Ovary (tissue), 7 donors: ENCODE measurements at regions not wholly inside any gene's neighbourhood (a gene's known extent, or its start where the extent isn't known, plus 50 kb on each side); places are given as distances from the start of the nearest gene placed in this dataset.

Source experiments
- DNase-seq, 5 donors: peaks; one replicate each; pipeline ENCODE4 v3.0.0-alpha.2; 2019 to 2020
- H3K27ac ChIP-seq, 2 donors: fragments of 200-600 bp; one replicate each; pipeline versions ENCODE4 v1.5.1 to v1.8.0; 2019 to 2022
- H3K27me3 ChIP-seq: fragments of 200-600 bp; one replicate; pipeline ENCODE4 v1.8.0; 2022
- H3K36me3 ChIP-seq: fragments of 200-600 bp; sonication (generic); one replicate; pipeline ENCODE4 v1.5.1; 2019
- H3K4me1 ChIP-seq: one replicate; pipeline ENCODE4 v1.8.1; 2013; ENCODE audit warnings: mild to moderate bottlenecking, moderate library complexity; ENCODE audit not compliant: insufficient read depth
- H3K4me3 ChIP-seq: fragments of 200-600 bp; sonication (generic); one replicate; pipeline ENCODE4 v1.5.1; 2017
- H3K9me3 ChIP-seq, 2 donors: fragments of 200-600 bp in 1 of 2; sonication (generic) in 1 of 2; one replicate each; pipeline versions ENCODE4 v1.5.1 to v1.8.1; 2013 to 2019; ENCODE audit warnings: mild to moderate bottlenecking in 1 of 2, moderate library complexity in 1 of 2
- EP300 ChIP-seq: sonication (generic); formaldehyde crosslinking; IDR thresholded peaks from one replicate; pipeline ENCODE4 v1.6.1; 2017; ENCODE audit warnings: antibody characterized with exemption
- POLR2A ChIP-seq: fragments of 450-650 bp; IDR thresholded peaks from one replicate; pipeline ENCODE4 v1.6.1; 2017; ENCODE audit warnings: antibody characterized with exemption, mild to moderate bottlenecking, moderate library complexity
- WGBS, 3 donors: extraction: QIAGEN DNeasy Blood & Tissue Kit in 1 of 3; methylation state at CpG; one replicate each; pipeline versions ENCODE4 v1.1.5 to v1.1.7; 2013 to 2017; 5-methylcytosine and 5-hydroxymethylcytosine counted together
- intact Hi-C, 4 donors: fragments of 100-400 bp; cut with DNase I; formaldehyde crosslinking; loops; one replicate each; pipeline versions ENCODE4 v1.11.0 to v1.15.1; 2022 to 2023
- TF ChIP-seq, protein P1 (sequence below), 3 donors: fragments of 450-650 bp in 2 of 3; fragments of 200-600 bp in 1 of 3; IDR thresholded peaks; one replicate each; pipeline versions ENCODE4 v1.5.1 to v1.8.0; 2016 to 2022; ENCODE audit warnings: antibody characterized with exemption in 3 of 3, mild to moderate bottlenecking in 1 of 3
- donor health status: DM: no; HTN: no; CAD: no; lungs with moderate emphysema.
- donor health status: DM: no; HTN: no; CAD: no.
- donor health status: Bipolar disorder and iron deficiency.
- donor health status: DM: no; HTN: no; CAD: no.
- donor health status: DM: yes; HTN: yes; CAD: no.

DNA sequence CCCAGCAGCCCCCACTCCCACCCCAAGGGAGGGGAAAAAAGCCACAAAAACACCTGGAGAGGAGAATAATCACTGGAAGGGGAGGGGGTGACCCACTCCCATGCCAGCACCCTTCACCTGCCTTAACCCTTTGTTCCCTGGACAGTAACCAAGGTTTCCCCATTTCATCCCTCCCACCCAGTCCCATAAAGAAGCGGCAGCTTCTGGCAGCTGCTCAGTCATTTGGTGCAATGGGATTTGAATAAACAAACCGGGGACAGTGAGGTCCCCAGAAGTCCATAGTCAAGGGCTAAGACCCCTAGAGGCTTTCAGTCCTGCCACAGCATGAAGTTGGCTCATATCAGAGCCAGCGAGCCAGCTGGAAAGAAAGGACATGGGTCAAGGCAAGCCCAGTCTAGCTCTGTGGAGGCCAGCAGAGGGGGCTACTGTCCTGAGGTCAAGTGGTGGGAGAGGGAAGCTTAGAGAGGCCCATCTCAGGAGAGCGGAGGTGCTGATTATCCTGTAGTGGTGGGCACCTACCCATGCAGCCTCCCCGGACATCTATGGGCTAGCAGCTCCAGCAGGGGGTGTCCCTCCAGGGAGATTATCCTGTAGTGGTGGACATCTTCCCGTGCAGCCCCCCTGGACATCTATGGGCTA, 58.9 kb upstream of the LBX1 start:
- peaks cover 3% of the 10 kb centered on the region for H3K4me1 ChIP-seq
- intact Hi-C loops, result no loop called here
- no peak overlapping the region for H3K4me3 ChIP-seq
- no peaks in the 10 kb centered on the region for H3K27me3 ChIP-seq
- no peak for TF ChIP-seq EP300
- no peak for TF ChIP-seq POLR2A
- TF ChIP-seq, protein P1, sequence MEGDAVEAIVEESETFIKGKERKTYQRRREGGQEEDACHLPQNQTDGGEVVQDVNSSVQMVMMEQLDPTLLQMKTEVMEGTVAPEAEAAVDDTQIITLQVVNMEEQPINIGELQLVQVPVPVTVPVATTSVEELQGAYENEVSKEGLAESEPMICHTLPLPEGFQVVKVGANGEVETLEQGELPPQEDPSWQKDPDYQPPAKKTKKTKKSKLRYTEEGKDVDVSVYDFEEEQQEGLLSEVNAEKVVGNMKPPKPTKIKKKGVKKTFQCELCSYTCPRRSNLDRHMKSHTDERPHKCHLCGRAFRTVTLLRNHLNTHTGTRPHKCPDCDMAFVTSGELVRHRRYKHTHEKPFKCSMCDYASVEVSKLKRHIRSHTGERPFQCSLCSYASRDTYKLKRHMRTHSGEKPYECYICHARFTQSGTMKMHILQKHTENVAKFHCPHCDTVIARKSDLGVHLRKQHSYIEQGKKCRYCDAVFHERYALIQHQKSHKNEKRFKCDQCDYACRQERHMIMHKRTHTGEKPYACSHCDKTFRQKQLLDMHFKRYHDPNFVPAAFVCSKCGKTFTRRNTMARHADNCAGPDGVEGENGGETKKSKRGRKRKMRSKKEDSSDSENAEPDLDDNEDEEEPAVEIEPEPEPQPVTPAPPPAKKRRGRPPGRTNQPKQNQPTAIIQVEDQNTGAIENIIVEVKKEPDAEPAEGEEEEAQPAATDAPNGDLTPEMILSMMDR (IDR thresholded peaks at IDR 0.05), result no peak
- no peaks in the 10 kb centered on the region for H3K36me3 ChIP-seq
- 57 to 69% (median 60%) methylated on average over 6 of the region's 6 CpGs for WGBS, 3 donors
- H3K27ac ChIP-seq, result no peak overlapping the region
- peak in 1 of 5 donors; percentile 26 for DNase-seq
- H3K9me3 ChIP-seq, result no peaks in the 10 kb centered on the region

DNA sequence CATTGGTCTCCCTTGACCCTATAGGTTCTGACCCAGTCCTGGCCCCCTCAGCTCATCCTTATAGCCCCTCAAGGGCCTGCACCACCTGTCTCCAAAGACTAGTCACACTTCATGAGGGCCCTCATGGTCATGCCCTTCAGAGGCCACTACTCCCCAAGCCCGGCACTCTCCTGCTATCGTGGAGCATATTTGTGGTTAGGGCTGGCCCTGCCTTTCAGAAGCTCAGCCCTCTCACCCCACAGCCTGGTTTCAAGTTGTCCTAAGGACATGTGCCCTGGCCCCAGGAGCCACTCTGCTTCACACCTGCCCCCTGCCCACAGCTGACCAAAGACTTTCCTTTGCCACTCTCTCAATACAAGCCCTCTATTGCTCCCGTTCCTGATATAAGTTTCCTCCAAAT, 60.3 kb upstream of the LBX1 start:
- intact Hi-C loops, result no loop called here
- no peaks in the 10 kb centered on the region for H3K27me3 ChIP-seq
- TF ChIP-seq, protein P1 (IDR thresholded peaks at IDR 0.05), result no peak
- no peak for TF ChIP-seq POLR2A
- TF ChIP-seq EP300, result no peak
- no peaks in the 10 kb centered on the region for H3K9me3 ChIP-seq
- no peak overlapping the region for H3K4me3 ChIP-seq
- no peak for DNase-seq
- no peak overlapping the region for H3K27ac ChIP-seq
- H3K4me1 ChIP-seq, result peaks cover 2% of the 10 kb centered on the region
- H3K36me3 ChIP-seq, result no peaks in the 10 kb centered on the region
- WGBS, 3 donors, result 79 to 83% (median 79%) methylated on average over 3 of the region's 3 CpGs

DNA sequence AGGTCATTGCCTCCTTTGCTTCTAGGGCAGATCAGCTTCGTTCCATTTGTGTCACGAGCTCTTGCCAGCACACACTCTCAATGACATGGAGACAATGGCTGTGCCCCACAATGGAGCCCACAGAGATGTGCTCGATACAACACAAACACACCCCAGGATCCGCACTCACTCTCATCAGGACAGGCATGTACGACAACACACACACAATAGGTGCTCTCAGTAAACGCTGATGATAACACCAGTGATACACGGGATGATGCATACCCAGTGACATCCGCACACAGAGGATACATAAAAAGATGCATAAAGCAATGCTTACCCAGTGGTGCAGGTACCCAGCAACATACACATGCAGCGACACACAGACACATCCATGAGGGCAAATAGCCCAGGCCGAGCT, 61.2 kb upstream of the LBX1 start:
- no peaks in the 10 kb centered on the region for H3K9me3 ChIP-seq
- TF ChIP-seq EP300 (no peak), POLR2A (no peak)
- TF ChIP-seq, protein P1 (IDR thresholded peaks at IDR 0.05), result no peak
- H3K27ac ChIP-seq, result no peak overlapping the region
- no peaks in the 10 kb centered on the region for H3K36me3 ChIP-seq
- H3K4me3 ChIP-seq, result no peak overlapping the region
- peaks cover 2% of the 10 kb centered on the region for H3K4me1 ChIP-seq
- no peaks in the 10 kb centered on the region for H3K27me3 ChIP-seq
- WGBS, 3 donors, result 77 to 81% (median 78%) methylated on average over 10 of the region's 10 CpGs
- no peak for DNase-seq
- intact Hi-C loops, result loop anchor here in 1 of 4 donors (10.0 kb wide), 1 partner anchor 154 kb away; no protein-coding TSS in a partner anchor

DNA sequence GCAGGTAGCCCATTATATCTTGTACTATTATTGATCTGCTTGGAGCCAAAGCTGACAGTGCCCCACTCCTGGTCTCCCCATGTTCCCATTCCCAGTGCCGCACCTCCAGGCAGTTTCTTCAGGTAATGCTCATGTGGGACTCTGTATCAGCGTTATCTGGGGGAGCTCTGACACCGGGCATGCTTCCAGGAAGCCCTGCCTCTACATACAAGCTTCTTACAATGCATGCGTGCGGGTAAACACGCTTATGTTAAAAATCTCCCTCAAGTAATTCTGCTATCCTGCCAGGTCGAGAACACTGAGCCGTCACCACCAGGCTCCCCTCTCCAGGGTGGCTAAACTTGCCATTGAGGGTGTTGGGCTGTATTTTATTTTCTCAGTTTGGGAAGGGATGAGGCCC, 61.6 kb upstream of the LBX1 start:
- H3K4me3 ChIP-seq, result no peak overlapping the region
- H3K27ac ChIP-seq, result no peak overlapping the region
- no peaks in the 10 kb centered on the region for H3K27me3 ChIP-seq
- H3K9me3 ChIP-seq, result no peaks in the 10 kb centered on the region
- DNase-seq, result no peak
- WGBS, 3 donors, result 70 to 80% (median 77%) methylated on average over 8 of the region's 8 CpGs
- intact Hi-C loops, result loop anchor here in 1 of 4 donors (10.0 kb wide), 1 partner anchor 154 kb away; no protein-coding TSS in a partner anchor
- peaks cover 2% of the 10 kb centered on the region for H3K4me1 ChIP-seq
- TF ChIP-seq POLR2A, result no peak
- no peak for TF ChIP-seq EP300
- TF ChIP-seq, protein P1 (IDR thresholded peaks at IDR 0.05), result no peak
- no peaks in the 10 kb centered on the region for H3K36me3 ChIP-seq
